Upper lobe of left lung (tissue), 6 donors: ENCODE measurements at regions not wholly inside any gene's neighbourhood (a gene's known extent, or its start where the extent isn't known, plus 50 kb on each side); places are given as distances from the start of the nearest gene placed in this dataset.

Experiments
- ATAC-seq, 2 donors: fragments of 200-7000 bp; cut with Tn5 transposase; one replicate each; pipeline ENCODE4 v1.9.1; 2022; ENCODE audit warnings: mild to moderate bottlenecking in 2 of 2, moderate library complexity in 2 of 2; ENCODE audit not compliant: low FRiP score in 2 of 2
- DNase-seq, 2 donors: peaks; one replicate each; pipeline ENCODE4 v3.0.0-alpha.2; 2019 to 2020
- H3K27ac ChIP-seq, 4 donors: fragments of 200-600 bp; sonication (generic); one replicate each; pipeline ENCODE4 v1.5.1; 2016 to 2019
- H3K27me3 ChIP-seq, 4 donors: fragments of 200-600 bp; sonication (generic); one replicate each; pipeline ENCODE4 v1.5.1; 2017 to 2019
- H3K36me3 ChIP-seq, 4 donors: fragments of 200-600 bp; sonication (generic); one replicate each; pipeline ENCODE4 v1.5.1; 2016 to 2019
- H3K4me1 ChIP-seq, 4 donors: fragments of 200-600 bp; sonication (generic); one replicate each; pipeline ENCODE4 v1.5.1; 2018 to 2019
- H3K4me3 ChIP-seq, 4 donors: fragments of 200-600 bp; sonication (generic); one replicate each; pipeline ENCODE4 v1.5.1; 2017 to 2019; ENCODE audit warnings: mild to moderate bottlenecking in 2 of 4, moderate library complexity in 1 of 4
- H3K9me3 ChIP-seq, 4 donors: fragments of 200-600 bp; sonication (generic); one replicate each; pipeline ENCODE4 v1.5.1; 2018 to 2019
- CTCF ChIP-seq, 6 experiments: fragments of 450-650 bp in 4 of 6; fragments of 200-600 bp in 2 of 6; sonication (generic) in 2 of 6; IDR thresholded peaks; one replicate each; pipeline ENCODE4 v1.5.1; 2016 to 2019; ENCODE audit warnings: antibody characterized with exemption in 6 of 6
- EP300 ChIP-seq, 4 donors: sonication (generic); formaldehyde crosslinking; IDR thresholded peaks; one replicate each; pipeline ENCODE4 v1.5.1; 2017; ENCODE audit warnings: antibody characterized with exemption in 4 of 4, control low read depth in 2 of 4
- POLR2A ChIP-seq, 4 donors: fragments of 450-650 bp; IDR thresholded peaks; one replicate each; pipeline ENCODE4 v1.5.1; 2016 to 2017; ENCODE audit warnings: antibody characterized with exemption in 4 of 4, mild to moderate bottlenecking in 2 of 4
- POLR2AphosphoS5 ChIP-seq, 2 donors: sonication (generic); formaldehyde crosslinking; IDR thresholded peaks; one replicate each; pipeline ENCODE4 v1.5.1; 2017; ENCODE audit warnings: antibody characterized with exemption in 2 of 2
- WGBS, 2 donors: methylation state at CpG; one replicate each; pipeline ENCODE4 v1.1.5; 2017 to 2018; 5-methylcytosine and 5-hydroxymethylcytosine counted together
- donor health status: DM: no; HTN: no; CAD: no; lungs with moderate emphysema.
- donor health status: DM: no; HTN: yes; CAD: no; lungs with severe emphysema.

GRCh38 chr7:18408868-18409267 lies 86.7 kb upstream of the HDAC9 start:
- ATAC-seq (no peak), DNase-seq (no peak)
- H3K27me3 ChIP-seq = no peaks in the 10 kb centered on the region
- no peaks in the 10 kb centered on the region for H3K9me3 ChIP-seq
- H3K4me3 ChIP-seq = no peak overlapping the region
- H3K36me3 ChIP-seq = no peaks in the 10 kb centered on the region
- WGBS, 2 donors = 86 to 88% methylated on average over 4 of the region's 4 CpGs
- H3K4me1 ChIP-seq = no peaks in the 10 kb centered on the region
- no peak for TF ChIP-seq POLR2A (IDR thresholded peaks at IDR 0.05)
- no peak overlapping the region for H3K27ac ChIP-seq

- TF ChIP-seq EP300 (IDR thresholded peaks at IDR 0.05) = no peak
- no peak for TF ChIP-seq POLR2AphosphoS5 (IDR thresholded peaks at IDR 0.05)
- TF ChIP-seq CTCF (IDR thresholded peaks at IDR 0.05) = no peak
- TF ChIP-seq POLR2A (IDR thresholded peaks at IDR 0.05) = no peak
- ATAC-seq (no peak), DNase-seq (no peak)
- 61 to 80% methylated on average over 1 of the region's 1 CpG for WGBS, 2 donors
- H3K27me3 ChIP-seq = no peaks in the 10 kb centered on the region
- no peak overlapping the region for H3K4me3 ChIP-seq
- H3K27ac ChIP-seq = no peak overlapping the region
- H3K4me1 ChIP-seq = no peaks in the 10 kb centered on the region
- H3K9me3 ChIP-seq = no peaks in the 10 kb centered on the region
- H3K36me3 ChIP-seq = no peaks in the 10 kb centered on the region
Measured at GRCh38 chr7:18413447-18413846, 82.1 kb upstream of the HDAC9 start.

GRCh38 chr7:18414885-18415284 lies 80.7 kb upstream of the HDAC9 start:
- Histone ChIP-seq H3K4me1 (no peaks in the 10 kb centered on the region), H3K4me3 (no peak overlapping the region), H3K9me3 (no peaks in the 10 kb centered on the region), H3K27me3 (no peaks in the 10 kb centered on the region), H3K36me3 (no peaks in the 10 kb centered on the region), H3K27ac (no peak overlapping the region)
- no peak for DNase-seq
- TF ChIP-seq CTCF (IDR thresholded peaks at IDR 0.05) = no peak
- TF ChIP-seq POLR2AphosphoS5 (IDR thresholded peaks at IDR 0.05) = no peak
- no peak for TF ChIP-seq EP300 (IDR thresholded peaks at IDR 0.05)
- no peak for TF ChIP-seq POLR2A (IDR thresholded peaks at IDR 0.05)
- WGBS, 2 donors = 73 to 74% methylated on average over 7 of the region's 7 CpGs
- no peak for ATAC-seq

- H3K4me3 ChIP-seq = no peak overlapping the region
- TF ChIP-seq POLR2AphosphoS5 (IDR thresholded peaks at IDR 0.05) (no peak), POLR2A (IDR thresholded peaks at IDR 0.05) (no peak)
- WGBS, 2 donors = 83 to 87% methylated on average over 3 of the region's 3 CpGs
Measured at GRCh38 chr7:18416988-18417387, 78.6 kb upstream of the HDAC9 start.

GRCh38 chr7:18419456-18419855 lies 76.1 kb upstream of the HDAC9 start:
- no peak for DNase-seq
- Histone ChIP-seq H3K4me1 (peaks cover 0 to 10% (median 0%) of the 10 kb centered on the region in 4 donors), H3K4me3 (no peak overlapping the region), H3K9me3 (no peaks in the 10 kb centered on the region), H3K27ac (no peak overlapping the region), H3K27me3 (no peaks in the 10 kb centered on the region), H3K36me3 (no peaks in the 10 kb centered on the region)
- TF ChIP-seq POLR2A (IDR thresholded peaks at IDR 0.05) (no peak), CTCF (IDR thresholded peaks at IDR 0.05) (no peak), EP300 (IDR thresholded peaks at IDR 0.05) (no peak)
- ATAC-seq = no peak
- 52 to 57% methylated on average over 3 of the region's 3 CpGs for WGBS, 2 donors

More at GRCh38 chr7:18416988-18417387, 78.6 kb upstream of the HDAC9 start:
- peaks cover 0 to 10% (median 0%) of the 10 kb centered on the region in 4 donors for H3K4me1 ChIP-seq
- no peak for DNase-seq
- no peak overlapping the region for H3K27ac ChIP-seq
- H3K9me3 ChIP-seq = no peaks in the 10 kb centered on the region
- ATAC-seq = no peak
- H3K36me3 ChIP-seq = no peaks in the 10 kb centered on the region
- no peaks in the 10 kb centered on the region for H3K27me3 ChIP-seq

- no peak for TF ChIP-seq CTCF (IDR thresholded peaks at IDR 0.05)
- no peak for TF ChIP-seq EP300 (IDR thresholded peaks at IDR 0.05)
- no peak for TF ChIP-seq POLR2AphosphoS5 (IDR thresholded peaks at IDR 0.05)
- no peak for TF ChIP-seq POLR2A (IDR thresholded peaks at IDR 0.05)
- Histone ChIP-seq H3K4me1 (peaks cover 0 to 10% (median 0%) of the 10 kb centered on the region in 4 donors), H3K4me3 (no peak overlapping the region), H3K9me3 (no peaks in the 10 kb centered on the region), H3K27ac (no peak overlapping the region), H3K36me3 (no peaks in the 10 kb centered on the region), H3K27me3 (no peaks in the 10 kb centered on the region)
- WGBS, 2 donors = 62 to 76% methylated on average over 2 of the region's 2 CpGs
- no peak for DNase-seq
- no peak for ATAC-seq
Measured at GRCh38 chr7:18420108-18420507, 75.4 kb upstream of the HDAC9 start.
